Superior temporal gyrus (tissue), 1 donor: ENCODE measurements at regions not wholly inside any gene's neighbourhood (a gene's known extent, or its start where the extent isn't known, plus 50 kb on each side); places are given as distances from the start of the nearest gene placed in this dataset.
"Not testable (repeated sequence)": the region's sequence is repeated elsewhere in the genome, so short reads cannot be mapped to it uniquely, and the experiment has no call there.

Experiments
- DNase-seq: peaks from one replicate; pipeline ENCODE4 v3.0.0-alpha.2; 2016; ENCODE audit errors: extremely low spot score

DNA sequence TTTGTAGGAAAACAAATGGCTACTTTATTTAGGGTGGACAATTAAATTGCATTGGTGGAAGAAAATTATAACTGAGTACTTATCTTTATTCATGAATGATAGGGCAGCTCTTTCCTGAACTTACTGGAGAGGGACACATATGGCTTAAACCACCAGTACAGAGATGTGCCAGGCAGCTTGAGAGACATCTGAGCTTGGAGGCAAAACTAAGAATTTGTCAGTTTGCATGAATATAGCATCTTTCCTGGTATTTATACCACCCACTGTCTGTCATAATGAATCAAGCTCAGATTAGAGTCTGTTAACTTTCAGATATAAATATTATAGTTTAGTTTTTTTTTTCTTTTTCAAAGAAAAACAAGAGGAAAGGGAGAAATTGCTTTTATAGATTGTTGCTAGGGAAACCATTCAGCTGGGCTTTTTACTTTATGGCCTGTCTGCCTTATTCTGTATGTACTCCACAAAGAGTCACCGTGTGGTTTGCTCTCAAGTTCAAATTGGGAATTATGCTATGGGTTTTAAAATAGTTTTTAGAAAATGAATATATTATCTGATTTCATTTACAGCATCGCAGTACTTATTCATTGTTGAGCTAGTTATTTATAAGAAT lies 477.0 kb upstream of the CHORDC1 start:
- no peak for DNase-seq

DNA sequence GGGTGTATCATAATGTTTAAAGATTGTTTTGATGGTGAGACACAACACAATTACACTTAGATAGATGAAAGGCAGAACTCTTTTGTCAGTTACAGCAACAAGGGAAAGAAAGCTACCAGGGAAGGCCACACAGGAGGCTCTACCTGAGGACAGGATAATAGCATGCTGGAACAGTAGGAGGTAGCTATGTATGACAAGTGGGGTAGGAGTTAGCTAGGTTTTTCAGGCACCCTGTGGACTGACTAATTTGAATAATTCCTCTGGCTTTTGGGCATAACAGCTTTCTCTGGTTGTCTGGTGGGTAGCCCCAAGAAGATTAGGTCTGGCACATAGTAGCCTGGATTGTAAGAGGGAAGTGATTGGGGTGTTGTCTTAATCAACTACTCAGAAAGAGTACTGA lies 475.4 kb upstream of the CHORDC1 start:
- no peak for DNase-seq

DNA sequence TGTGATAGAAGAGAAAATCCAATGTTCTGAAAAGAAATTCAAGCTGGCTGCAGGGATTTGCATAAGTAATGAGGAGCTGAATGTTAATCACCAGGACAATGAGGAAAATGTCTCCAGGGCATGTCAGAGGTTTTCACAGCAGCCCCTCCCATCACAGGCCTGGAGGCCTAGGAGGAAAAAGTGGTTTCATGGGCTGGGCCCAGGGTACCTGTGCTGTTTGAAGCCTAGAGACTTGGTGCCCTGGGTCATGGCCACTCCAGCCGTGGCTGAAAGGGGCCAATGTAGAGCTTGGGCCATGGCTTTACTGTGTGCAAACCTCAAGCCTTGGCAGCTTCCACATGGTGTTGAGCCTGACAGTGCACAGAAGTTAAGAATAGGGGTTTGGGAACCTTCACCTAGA lies 452.6 kb upstream of the CHORDC1 start:
- DNase-seq: not testable (repeated sequence)

DNA sequence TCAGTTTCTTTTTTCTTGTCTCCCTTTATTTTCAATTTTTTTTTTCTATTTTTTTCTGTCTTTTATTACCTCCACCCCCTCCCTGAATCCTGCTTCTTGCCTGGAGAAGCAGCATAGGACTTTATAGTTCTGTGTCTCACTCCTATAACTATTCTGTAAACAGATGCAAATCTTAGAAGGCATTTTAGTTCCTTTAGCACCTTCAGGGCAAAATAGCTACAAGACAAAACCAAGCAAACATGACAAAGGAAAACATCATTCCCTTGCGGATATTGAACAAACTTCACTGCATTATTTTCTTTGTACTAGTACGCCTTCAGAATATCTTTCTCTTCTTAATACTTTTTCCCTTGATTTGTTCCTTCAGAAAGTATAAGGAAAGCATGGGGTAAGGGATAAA lies 446.2 kb upstream of the CHORDC1 start:
- DNase-seq: no peak

DNA sequence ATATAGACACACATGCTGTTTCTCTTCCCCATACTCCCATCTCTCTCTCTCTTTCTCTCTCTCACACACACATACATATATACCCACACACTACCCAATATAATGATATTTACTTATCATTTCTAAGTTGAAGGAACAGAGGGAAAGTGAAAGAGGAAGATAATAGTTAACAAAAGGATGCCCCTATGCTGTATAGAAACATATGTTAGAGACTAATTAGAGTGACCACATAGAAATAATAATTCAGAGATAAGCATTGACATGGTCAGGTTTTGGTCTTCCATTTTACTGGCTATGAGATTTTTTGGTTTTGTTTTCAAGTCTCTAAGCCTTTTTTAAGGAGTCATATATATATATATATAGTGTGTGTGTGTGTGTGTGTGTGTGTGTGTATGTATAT lies 445.7 kb upstream of the CHORDC1 start:
- DNase-seq: no peak

DNA sequence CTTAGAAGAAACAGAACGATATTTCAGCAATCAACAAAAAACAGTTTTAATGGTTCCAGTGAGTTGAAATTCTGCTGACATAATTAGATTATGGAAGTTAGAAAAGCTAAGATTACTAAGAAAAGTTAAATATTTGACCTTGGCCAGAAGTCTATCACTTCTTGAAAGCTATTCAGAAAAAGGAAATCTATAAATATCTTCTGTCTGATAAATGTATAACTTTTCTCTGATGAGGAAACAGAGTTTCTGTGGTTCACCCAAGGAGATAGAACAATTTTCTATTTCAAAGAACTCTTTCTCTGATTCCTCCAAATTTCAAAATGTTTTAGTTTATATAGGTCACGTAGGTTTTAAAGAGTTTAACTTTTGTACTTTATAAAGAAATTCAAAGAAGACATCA lies 438.4 kb upstream of the CHORDC1 start:
- no peak for DNase-seq

DNA sequence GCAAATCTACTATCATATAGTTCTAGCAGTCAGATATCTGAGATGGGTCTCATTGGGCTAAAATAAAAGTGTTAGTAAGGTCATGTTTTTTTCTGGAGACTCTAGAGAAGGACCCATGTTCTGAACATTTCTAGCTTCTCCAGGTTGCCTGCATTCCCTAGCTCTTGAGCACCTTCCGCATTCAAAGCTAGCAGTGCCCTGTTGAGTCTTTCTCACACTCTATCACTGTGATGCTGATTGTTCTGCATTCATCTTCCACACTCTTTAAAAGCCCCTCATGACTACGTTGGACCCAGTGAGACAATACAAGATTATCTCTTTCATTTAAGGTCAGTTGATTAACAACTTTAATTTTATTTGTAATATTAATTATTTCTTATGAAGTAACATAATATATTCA lies 433.3 kb upstream of the CHORDC1 start:
- DNase-seq: no peak

DNA sequence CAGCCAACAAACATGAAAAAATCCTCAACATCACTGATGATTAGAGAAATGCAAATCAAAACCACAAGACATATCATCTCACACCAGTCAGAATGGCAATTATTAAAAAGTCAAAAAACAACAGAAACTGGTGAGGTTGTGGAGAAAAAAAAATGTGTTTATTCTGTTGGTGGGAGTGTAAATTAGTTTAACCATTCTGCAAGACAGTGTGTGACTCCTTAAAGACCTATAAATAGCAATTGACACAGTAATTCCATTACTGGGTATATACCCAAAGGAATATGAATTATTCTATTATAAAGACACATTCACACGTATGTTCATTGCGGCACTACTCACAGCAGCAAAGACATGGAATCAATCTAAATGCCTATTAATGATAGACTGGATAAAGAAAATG lies 427.3 kb upstream of the CHORDC1 start:
- DNase-seq: no peak

DNA sequence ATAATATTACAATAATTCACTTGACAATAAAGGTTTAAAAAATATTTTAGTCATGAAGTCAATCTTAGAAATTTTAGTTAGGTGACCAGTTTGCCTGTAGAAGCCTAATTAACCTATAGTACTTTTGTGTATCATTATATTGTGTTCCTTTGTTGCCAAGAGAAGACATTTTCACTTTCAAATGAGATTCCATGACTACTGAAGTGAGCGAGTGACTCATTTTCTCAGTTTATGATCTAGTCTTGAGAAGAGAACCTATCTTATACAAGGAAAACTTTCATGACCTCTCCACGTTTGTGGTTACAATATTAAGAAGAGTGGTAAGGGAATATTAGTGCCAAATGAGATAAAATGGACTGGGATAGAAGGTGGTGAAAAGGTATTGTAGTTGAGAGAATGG lies 423.9 kb upstream of the CHORDC1 start:
- no peak for DNase-seq

DNA sequence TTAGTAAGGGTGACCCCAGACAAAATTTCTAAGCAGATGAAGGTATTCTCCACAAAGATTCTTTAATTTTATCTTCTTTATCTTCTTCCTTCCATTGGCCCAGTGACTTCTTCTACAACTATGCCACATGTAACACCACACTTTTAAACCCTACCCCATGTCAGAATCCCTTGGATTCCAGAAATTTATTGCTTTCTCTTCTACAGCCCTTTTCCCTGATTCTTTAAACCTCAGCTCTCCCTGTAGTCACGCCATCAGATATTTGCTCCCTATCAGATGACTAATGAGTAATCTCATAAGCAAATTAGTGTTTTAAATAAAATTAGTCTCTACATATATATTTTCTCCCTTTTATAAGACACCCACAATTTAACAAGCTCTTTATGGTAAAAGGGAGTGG lies 423.4 kb upstream of the CHORDC1 start:
- no peak for DNase-seq

DNA sequence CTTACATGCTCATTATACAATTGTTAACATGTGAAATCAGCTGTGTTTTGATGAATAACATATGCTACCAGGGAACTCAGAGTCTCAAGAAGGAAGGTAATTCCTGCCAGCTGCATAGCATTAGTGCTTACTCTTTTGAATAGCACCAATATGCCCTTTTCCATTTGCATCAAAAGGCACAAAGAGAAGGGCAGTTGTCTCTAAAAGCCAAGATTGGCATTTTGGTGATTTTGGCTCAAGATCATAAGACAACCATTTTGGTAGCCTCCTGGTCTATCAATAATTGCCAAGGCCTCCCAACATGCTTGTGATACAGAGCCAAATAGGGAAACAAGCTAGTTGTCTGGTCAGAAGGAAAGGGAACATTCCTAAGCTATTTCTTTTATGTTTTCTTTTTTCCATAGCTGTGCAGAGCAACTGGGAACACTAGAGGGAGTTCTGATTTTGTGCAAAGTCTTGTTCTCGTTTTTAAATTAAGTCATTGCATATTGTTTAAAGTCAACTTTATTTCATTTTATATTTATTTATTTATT lies 416.7 kb upstream of the CHORDC1 start:
- peak; percentile 40 for DNase-seq

DNA sequence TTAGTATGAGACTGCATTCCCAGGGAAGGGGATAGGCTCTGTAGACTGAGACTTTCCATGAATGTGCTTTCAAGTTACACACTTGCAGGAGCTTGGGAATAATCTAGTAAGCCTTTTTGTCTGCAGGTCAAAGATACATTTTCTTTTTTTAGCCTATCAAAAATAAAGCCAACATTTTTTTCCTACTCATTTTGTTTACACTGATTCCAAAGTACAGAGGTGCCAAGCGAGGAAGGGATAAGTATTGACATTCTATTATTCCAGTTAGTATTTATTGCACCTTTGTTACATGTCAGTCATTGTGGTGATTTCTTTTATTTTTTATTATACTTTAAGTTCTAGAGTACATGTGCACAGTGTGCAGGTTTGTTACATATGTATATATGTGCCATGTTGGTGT lies 413.0 kb upstream of the CHORDC1 start:
- no peak for DNase-seq

DNA sequence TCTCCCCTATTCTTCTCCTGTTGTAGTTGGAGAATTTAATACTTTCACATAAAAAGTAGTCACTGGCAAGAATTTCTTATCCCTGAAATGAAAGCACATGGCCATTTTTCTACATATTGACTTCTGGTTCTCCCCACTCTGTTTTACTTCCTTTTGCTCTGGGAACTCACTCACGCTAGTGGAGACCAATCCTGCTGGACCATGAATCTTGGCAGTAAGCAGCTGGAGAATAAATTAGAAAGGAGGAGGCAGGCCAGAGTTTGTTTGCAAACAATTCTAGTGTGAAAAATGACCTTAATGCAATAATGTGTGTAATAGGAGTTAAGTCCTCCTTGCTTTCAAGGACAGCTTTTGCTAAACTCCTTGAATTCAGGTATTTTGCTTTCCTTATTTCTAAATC lies 412.3 kb upstream of the CHORDC1 start:
- DNase-seq: no peak

DNA sequence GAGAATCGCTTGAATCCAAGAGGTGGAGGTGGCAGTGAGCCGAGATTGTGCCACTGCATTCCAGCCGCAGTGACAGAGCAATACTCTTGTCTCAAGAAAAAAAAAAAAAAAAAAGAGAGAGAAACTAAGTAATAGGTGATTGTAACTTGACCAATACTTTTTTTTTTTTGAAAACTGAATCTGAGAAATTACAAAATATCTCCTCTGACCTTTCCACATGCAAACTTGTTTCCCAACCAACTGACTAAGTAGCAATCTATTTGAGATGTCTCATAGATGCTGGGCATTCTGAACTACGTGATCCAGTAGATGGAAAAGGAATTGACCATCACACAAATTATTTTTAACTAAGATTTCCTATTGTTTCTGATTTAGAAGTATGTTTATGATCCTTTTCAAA lies 407.3 kb upstream of the CHORDC1 start:
- no peak for DNase-seq

DNA sequence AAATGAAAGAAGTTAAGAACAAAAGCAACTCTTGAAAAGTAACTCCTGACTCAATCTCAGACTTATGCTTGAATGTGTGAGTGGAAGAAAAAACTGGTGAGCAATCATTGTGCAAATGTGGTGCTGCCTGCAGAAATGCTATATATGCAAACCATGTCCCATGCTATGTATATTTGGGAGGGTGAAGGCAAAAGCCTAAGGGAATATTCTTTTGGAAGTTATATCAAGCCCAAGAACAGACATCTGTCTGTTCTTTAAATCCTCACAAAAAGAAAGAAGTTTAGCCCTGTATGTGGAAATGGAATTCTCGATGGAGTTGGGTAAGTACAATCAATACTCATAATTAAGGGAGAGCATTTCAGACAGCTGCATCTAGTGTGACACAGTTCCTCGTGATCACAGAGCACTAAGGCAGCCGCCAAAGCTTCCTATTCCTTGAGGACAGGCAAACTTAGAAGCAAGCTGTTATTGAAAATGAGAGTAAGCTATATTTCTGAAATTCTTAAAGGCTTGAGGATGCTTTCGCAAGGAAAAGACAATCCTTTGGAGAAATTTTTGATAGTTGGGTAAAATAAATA lies 406.5 kb upstream of the CHORDC1 start:
- no peak for DNase-seq

DNA sequence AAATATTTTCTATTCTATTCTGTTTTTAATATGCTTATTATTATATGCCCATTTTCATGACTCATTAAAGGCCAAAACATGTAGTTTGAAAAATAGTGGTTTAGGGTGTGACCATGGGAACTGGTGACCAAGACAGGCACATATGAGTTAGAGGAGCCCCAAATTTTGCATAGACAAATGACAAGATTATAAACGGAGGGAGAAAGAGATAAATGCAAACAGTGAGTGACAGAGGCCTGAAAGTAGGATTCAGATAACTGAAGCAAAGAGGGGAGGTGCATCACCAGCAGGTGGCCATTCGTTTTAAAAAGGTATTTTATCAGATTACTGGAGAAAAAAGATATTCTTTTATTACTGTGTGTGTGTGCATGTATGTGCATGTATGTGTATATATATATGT lies 391.5 kb upstream of the CHORDC1 start:
- DNase-seq: no peak

DNA sequence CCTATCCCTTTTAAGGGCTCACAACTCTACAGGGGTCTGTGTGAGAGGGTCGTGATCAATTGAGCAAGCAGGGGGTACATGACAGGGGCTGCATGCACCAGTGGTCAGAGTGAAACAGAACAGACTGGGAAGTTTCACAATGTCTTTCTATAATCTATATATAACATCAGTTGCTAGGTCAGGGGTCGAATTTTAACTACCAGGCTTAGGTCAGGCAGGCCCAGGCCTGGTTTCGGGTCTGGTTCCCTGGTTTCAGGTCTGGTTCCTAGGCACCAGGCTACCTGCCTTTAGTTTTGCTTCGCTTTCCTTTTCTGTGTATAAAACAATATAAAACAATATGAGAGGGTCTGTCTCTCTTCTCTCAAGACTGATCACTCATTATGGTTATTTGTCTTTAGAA lies 390.2 kb upstream of the CHORDC1 start:
- not testable (repeated sequence) for DNase-seq

DNA sequence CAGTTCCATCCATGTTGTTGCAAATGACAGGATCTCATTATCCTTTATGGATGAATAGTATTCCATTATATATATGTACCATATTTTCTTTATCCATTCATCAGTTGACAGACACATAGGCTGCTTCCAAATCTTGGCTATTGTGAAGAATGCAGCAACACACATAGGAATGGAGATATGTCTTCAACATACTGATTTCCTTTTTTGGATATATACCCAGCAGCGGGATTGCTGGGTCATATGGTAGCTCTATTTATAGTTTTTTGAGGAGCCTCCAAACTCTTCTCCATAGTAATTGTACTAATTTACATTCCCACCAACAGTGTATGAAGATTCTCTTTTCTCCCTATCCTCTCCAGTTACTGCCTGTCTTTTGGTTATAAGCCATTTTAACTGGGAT lies 383.9 kb upstream of the CHORDC1 start:
- no peak for DNase-seq

DNA sequence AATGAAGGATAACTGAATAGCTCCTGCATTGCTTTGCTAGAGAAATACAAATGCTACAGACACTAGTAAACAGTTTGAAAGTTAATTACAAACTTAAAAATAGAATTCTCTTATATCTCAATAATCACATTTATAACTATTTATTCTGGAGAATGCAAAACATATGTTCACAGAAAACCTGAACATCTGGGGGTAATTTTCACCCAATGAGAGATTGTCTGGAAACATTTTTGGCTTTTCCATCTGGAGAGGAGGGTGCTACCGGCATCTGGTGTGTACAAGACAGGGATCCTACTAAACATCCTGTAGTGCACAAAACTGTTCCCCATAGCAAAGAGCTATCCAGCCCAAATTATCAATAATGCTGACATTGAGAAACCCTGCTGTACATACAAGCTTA lies 378.4 kb upstream of the CHORDC1 start:
- no peak for DNase-seq

DNA sequence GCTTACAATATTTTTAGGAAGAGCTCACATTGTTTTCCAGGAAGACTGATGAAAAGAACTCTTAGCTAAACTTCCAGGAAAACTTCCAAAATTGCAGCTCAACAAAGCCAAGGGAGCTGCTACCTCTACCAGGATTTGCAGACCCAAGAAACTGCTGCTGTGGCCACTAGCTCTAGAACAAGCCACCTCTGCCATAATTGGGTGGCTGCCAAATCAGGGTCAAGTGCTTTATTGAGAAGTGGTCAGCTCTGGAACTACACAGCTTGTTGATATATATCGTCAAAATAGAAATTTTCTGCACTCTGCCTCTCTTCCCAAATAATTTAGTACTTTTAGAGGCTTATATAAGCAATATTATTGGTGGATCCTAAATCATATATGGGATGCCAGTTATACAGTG lies 371.8 kb upstream of the CHORDC1 start:
- DNase-seq: no peak

DNA sequence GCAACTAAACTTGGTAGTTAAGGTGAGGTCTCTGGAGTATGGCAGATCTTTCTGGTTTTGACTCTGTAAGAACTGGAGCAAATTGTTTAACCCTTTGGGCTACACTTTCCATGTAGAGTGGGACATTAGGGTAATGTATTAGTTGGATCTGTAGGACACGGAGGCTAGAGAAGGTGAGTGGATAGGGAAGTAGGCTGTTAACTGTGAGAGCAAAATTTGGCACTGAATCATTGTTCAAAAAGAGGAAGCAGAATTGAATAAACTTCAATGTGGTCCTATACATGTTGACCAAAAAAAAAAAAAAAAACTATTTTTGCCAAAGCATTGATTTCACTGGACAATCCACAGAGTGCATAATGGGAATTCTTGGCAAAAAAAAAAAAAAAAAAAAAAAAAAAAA lies 370.2 kb upstream of the CHORDC1 start:
- no peak for DNase-seq

DNA sequence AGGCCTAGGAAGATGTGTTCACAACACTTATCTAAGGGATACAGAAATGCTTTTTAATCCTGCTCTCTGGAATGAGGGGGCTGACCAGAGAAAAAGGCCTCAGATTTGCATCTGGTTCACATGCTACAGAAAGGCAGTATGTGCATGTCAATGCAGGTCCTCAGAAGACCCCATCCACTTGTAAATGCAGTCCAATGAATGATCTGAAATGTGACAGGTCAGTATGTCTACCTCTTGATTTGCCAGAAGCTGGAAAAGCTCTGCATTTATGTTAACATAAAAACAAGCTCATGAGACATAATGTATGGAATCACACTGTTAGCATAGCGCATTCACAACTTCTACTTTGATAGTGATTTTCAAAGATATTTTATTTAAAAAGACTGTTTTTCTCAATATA lies 367.4 kb upstream of the CHORDC1 start:
- no peak for DNase-seq

DNA sequence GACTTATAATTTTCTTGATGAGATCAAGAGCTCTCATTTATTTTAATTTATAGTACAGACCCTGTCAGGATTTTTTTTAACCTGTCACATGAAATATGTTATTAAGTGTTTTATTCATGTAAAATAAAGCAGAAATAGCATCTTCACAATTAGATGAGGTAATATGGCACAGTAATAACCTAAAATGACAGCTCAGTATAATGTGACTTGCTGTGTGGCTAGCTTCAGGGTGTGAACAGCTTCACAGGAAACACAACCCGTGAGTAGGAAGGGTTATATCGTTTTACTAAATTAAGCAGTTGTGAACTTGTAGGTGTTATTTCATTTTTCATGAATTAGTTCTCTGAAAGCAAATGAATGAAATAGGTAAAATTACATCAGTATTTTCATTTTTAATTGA lies 366.9 kb upstream of the CHORDC1 start:
- DNase-seq: no peak

DNA sequence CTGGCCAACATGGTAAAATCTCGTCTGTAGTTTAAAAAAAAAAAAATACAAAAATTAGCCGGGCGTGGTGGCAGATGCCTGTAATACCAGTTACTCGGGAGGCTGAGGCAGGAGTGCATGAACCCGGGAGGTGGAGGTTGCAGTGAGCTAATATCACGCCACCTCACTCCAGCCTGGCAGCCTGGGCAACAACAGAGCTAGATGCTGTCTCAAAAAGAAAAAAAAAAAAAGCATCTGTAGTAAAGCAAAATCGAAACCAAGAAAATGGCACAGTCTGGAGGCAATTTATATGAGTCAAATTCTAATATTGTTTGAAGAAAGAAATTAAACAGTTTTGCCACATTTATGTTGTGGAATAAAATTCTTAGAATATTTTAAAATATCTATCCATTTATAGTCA lies 365.0 kb upstream of the CHORDC1 start:
- DNase-seq: no peak
